CD4-positive, alpha-beta T cell treated with Interleukin-4 for 1 hour (primary cell): ENCODE measurements at regions not wholly inside any gene's neighbourhood (a gene's known extent, or its start where the extent isn't known, plus 50 kb on each side); places are given as distances from the start of the nearest gene placed in this dataset.

Source experiments
- DNase-seq, 2 donors: peaks; one replicate each; pipeline ENCODE4 v3.0.0-alpha.2; 2020 to 2022

- DNase-seq, result no peak
Observed at GRCh38 chr12:24759155-24759554, 189.7 kb downstream of the BCAT1 start.

- DNase-seq, result no peak
Observed at GRCh38 chr12:24756479-24757024, 192.3 kb downstream of the BCAT1 start.

- no peak for DNase-seq
Observed at GRCh38 chr12:24754690-24755638, 193.9 kb downstream of the BCAT1 start.

GRCh38 chr12:24752763-24753462 lies 196.0 kb downstream of the BCAT1 start:
- no peak for DNase-seq

GRCh38 chr12:24751181-24751580 lies 197.7 kb downstream of the BCAT1 start:
- DNase-seq, result no peak

- DNase-seq, result no peak
Observed at GRCh38 chr12:24750263-24750662, 198.6 kb downstream of the BCAT1 start.

- no peak for DNase-seq
Observed at GRCh38 chr12:24749171-24749570, 199.7 kb downstream of the BCAT1 start.

GRCh38 chr12:24748326-24748725 lies 200.6 kb downstream of the BCAT1 start:
- no peak for DNase-seq

GRCh38 chr12:24746864-24747263 lies 202.0 kb downstream of the BCAT1 start:
- DNase-seq, result no peak

GRCh38 chr12:24746006-24746671 lies 202.8 kb downstream of the BCAT1 start:
- no peak for DNase-seq

- DNase-seq, result no peak
Observed at GRCh38 chr12:24743941-24744793, 204.7 kb downstream of the BCAT1 start.

- peak; percentile 19 to 60 for DNase-seq
Observed at GRCh38 chr12:24742378-24742777, 206.5 kb downstream of the BCAT1 start.

- no peak for DNase-seq
Observed at GRCh38 chr12:24741216-24741615, 207.7 kb downstream of the BCAT1 start.

GRCh38 chr12:24739106-24739779 lies 209.7 kb downstream of the BCAT1 start:
- no peak for DNase-seq

GRCh38 chr12:24738441-24738840 lies 210.5 kb downstream of the BCAT1 start:
- DNase-seq, result no peak

GRCh38 chr12:24731596-24731995 lies 217.3 kb downstream of the BCAT1 start:
- DNase-seq, result no peak

- DNase-seq, result no peak
Observed at GRCh38 chr12:24730489-24730896, 218.4 kb downstream of the BCAT1 start.

- DNase-seq, result no peak
Observed at GRCh38 chr12:24728826-24729225, 220.1 kb downstream of the BCAT1 start.

- DNase-seq, result no peak
Observed at GRCh38 chr12:24728366-24728765, 220.5 kb downstream of the BCAT1 start.

- no peak for DNase-seq
Observed at GRCh38 chr12:24725616-24726015, 223.3 kb downstream of the BCAT1 start.

- no peak for DNase-seq
Observed at GRCh38 chr12:24724814-24725213, 224.1 kb downstream of the BCAT1 start.

GRCh38 chr12:24723759-24724158 lies 225.1 kb downstream of the BCAT1 start:
- no peak for DNase-seq
